ENCODE measurements at regions not wholly inside any gene's neighbourhood (a gene's known extent, or its start where the extent isn't known, plus 50 kb on each side); places are given as distances from the start of the nearest gene placed in this dataset.
"Not testable (repeated sequence)": the region's sequence is repeated elsewhere in the genome, so short reads cannot be mapped to it uniquely, and the experiment has no call there.

- H3K4me2 ChIP-seq: no peak overlapping the region
- ATAC-seq (no peak), FAIRE-seq (no peak), DNase-seq (ENCODE audit: low read depth in 1 of 2, low spot score in 1 of 2) (no peak)
- POLR2A ChIA-PET: no interaction called here
- H3K4me1 ChIP-seq: no peaks in the 10 kb centered on the region
- CTCF ChIA-PET: no interaction called here
- WGBS (ENCODE audit: missing lambda C conversion rate): 76% methylated on average over 4 of the region's 4 CpGs
- TF ChIP-seq JUN (IDR thresholded peaks at IDR 0.05): no peak
- TF ChIP-seq, protein P1, sequence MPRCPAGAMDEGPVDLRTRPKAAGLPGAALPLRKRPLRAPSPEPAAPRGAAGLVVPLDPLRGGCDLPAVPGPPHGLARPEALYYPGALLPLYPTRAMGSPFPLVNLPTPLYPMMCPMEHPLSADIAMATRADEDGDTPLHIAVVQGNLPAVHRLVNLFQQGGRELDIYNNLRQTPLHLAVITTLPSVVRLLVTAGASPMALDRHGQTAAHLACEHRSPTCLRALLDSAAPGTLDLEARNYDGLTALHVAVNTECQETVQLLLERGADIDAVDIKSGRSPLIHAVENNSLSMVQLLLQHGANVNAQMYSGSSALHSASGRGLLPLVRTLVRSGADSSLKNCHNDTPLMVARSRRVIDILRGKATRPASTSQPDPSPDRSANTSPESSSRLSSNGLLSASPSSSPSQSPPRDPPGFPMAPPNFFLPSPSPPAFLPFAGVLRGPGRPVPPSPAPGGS (IDR thresholded peaks at IDR 0.05): no peak
- TF ChIP-seq CTCF (IDR thresholded peaks at IDR 0.05): no peak
- TF ChIP-seq, protein P2, sequence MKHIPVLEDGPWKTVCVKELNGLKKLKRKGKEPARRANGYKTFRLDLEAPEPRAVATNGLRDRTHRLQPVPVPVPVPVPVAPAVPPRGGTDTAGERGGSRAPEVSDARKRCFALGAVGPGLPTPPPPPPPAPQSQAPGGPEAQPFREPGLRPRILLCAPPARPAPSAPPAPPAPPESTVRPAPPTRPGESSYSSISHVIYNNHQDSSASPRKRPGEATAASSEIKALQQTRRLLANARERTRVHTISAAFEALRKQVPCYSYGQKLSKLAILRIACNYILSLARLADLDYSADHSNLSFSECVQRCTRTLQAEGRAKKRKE (CRISPR knock-in tag; IDR thresholded peaks at IDR 0.05; ENCODE audit: low read depth): no peak
- TF ChIP-seq, protein P3, sequence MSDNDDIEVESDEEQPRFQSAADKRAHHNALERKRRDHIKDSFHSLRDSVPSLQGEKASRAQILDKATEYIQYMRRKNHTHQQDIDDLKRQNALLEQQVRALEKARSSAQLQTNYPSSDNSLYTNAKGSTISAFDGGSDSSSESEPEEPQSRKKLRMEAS (IDR thresholded peaks at IDR 0.05): no peak
- TF ChIP-seq EP300 (IDR thresholded peaks at IDR 0.05): no peak
- TF ChIP-seq HES2 (IDR thresholded peaks at IDR 0.05): no peak
- TF ChIP-seq E2F6 (IDR thresholded peaks at IDR 0.05; ENCODE audit: borderline replicate concordance, low read depth): no peak
- no peak overlapping the region for H3K4me3 ChIP-seq
- H3K9me3 ChIP-seq: no peaks in the 10 kb centered on the region
- H3K27ac ChIP-seq: no peak overlapping the region
These were observed 81.8 kb downstream of the DUSP6 start for GRCh38 chr12:89270548-89270947.

DNA sequence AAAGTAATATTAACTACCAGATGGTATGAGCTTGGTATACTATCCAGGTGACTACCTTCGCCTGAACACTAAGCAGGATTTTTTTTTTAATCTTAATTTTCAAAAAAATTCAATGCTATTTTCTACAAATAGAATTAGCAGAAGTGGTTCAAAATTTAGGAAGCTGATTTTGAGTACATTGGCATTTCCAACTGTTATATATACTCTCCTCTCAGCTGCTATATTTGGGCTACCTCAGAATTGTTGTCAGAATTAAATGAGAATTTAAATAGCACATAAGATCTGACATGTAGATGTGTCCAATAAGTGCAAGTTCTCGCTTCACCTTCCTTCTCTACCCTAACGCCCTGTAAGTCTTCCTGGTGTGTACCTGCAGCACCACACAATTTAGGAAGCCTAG is 83.1 kb downstream of the DUSP6 start:
- ChIA-PET CTCF (interaction anchor here (0.5 to 1.3 kb wide), 2 partner anchors 12 to 15 kb away, joined by 3 read pairs; no protein-coding TSS in a partner anchor), POLR2A (no interaction called here)
- Histone ChIP-seq H3K4me3 (no peak overlapping the region), H3K4me2 (no peak overlapping the region), H3K4me1 (no peaks in the 10 kb centered on the region), H3K9me3 (no peaks in the 10 kb centered on the region), H3K27ac (no peak overlapping the region)
- DNase-seq (ENCODE audit: low read depth in 1 of 2, low spot score in 1 of 2) (no peak), FAIRE-seq (no peak), ATAC-seq (no peak)
- TF ChIP-seq E2F6 (IDR thresholded peaks at IDR 0.05; ENCODE audit: borderline replicate concordance, low read depth) (no peak), FOSL2 (IDR thresholded peaks at IDR 0.05) (no peak), FOSL2 (CRISPR knock-in tag; IDR thresholded peaks at IDR 0.05) (no peak)
- WGBS (ENCODE audit: missing lambda C conversion rate): 65% methylated on average over 3 of the region's 3 CpGs

GRCh38 chr12:89267404-89267803 is 84.9 kb downstream of the DUSP6 start:
- FAIRE-seq (no peak), ATAC-seq (no peak), DNase-seq (ENCODE audit: low read depth in 1 of 2, low spot score in 1 of 2) (no peak)
- Histone ChIP-seq H3K4me1 (no peaks in the 10 kb centered on the region), H3K4me2 (no peak overlapping the region), H3K9me3 (no peaks in the 10 kb centered on the region), H3K4me3 (no peak overlapping the region), H3K27ac (no peak overlapping the region)
- no peak for TF ChIP-seq NPAS2 (CRISPR knock-in tag; IDR thresholded peaks at IDR 0.05; ENCODE audit: borderline replicate concordance)
- no peak for TF ChIP-seq MYC (IDR thresholded peaks at IDR 0.05; ENCODE audit: borderline replicate concordance, low read length)
- no peak for TF ChIP-seq HES2 (IDR thresholded peaks at IDR 0.05)
- no peak for TF ChIP-seq BHLHE40 (IDR thresholded peaks at IDR 0.05; ENCODE audit: low read depth, low read length)
- TF ChIP-seq, protein P2 (CRISPR knock-in tag; IDR thresholded peaks at IDR 0.05; ENCODE audit: low read depth): no peak
- no peak for TF ChIP-seq HDAC2 (IDR thresholded peaks at IDR 0.05)
- TF ChIP-seq FOSB (CRISPR knock-in tag; IDR thresholded peaks at IDR 0.05): no peak
- CTCF ChIA-PET: no interaction called here
- POLR2A ChIA-PET: no interaction called here
- 72% methylated on average over 3 of the region's 3 CpGs for WGBS (ENCODE audit: missing lambda C conversion rate)

DNA sequence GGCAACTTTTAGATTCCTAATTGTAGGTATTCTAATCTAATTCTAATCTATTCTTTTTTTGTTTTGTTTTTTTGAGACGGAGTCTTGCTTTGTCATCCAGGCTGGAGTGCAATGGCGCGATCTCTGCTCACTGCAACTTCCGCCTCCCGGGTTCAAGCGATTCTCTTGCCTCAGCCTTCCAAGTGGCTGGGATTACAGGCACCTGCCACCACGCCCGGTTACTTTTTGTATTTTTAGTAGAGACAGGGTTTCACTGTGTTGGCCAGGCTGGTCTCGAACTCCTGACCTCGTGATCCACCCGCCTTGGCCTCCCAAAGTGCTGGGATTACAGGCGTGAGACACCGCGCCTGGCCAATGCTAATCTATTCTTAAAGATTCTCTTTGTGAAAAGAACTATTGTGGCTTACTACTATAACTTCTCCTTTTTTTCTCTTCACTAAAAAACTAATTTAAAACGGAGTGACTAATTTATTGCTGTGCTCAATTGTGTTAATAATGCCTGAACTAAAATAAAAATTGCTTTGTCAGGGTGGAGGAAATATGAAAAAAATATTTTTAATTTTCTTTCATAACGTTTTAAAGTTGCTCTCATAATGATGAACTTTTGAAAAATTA is 85.6 kb downstream of the DUSP6 start:
- H3K9me3 ChIP-seq; ATAC-seq; POLR2A ChIA-PET; DNase-seq (ENCODE audit: low read depth in 1 of 2, low spot score in 1 of 2); H3K4me1 ChIP-seq; H3K4me3 ChIP-seq; H3K27ac ChIP-seq; FAIRE-seq; H3K4me2 ChIP-seq; CTCF ChIA-PET: not testable (repeated sequence)
- 85% methylated on average over 16 of the region's 16 CpGs for WGBS (ENCODE audit: missing lambda C conversion rate)
